ENCODE measurements at regions not wholly inside any gene's neighbourhood (a gene's known extent, or its start where the extent isn't known, plus 50 kb on each side); places are given as distances from the start of the nearest gene placed in this dataset.
A peak's percentile ranks its signal among the peaks of the same experiment; 100 is the strongest.

- no peaks in the 10 kb centered on the region for H3K36me3 ChIP-seq (ENCODE audit: control insufficient read depth, insufficient read depth, low read length)
- TF ChIP-seq CTCF (conservative IDR thresholded peaks at IDR 0.05 in 1 of 2, IDR thresholded peaks at IDR 0.05 in 1 of 2; ENCODE audit: low read depth in 1 of 2, low read length in 2 of 2) (no peak), EZH2 (IDR thresholded peaks at IDR 0.05; ENCODE audit: low read length, missing control alignments) (no peak)
- no peaks in the 10 kb centered on the region for H3K79me2 ChIP-seq (ENCODE audit: control insufficient read depth, insufficient read depth, low read length)
- no peaks in the 10 kb centered on the region for H3K9me3 ChIP-seq (ENCODE audit: control insufficient read depth, insufficient read depth, low read depth, low read length)
- H3K4me3 ChIP-seq (replicated peaks in 1 of 4; ENCODE audit: control extremely low read depth in 1 of 4, insufficient read depth in 1 of 4, low read depth in 3 of 4, low read length in 4 of 4), result no peak overlapping the region
- H3K4me2 ChIP-seq (ENCODE audit: extremely low read depth, insufficient read depth, low read length), result no peak overlapping the region
- no peak overlapping the region for H2AFZ ChIP-seq (ENCODE audit: low read length)
- H3K9ac ChIP-seq (ENCODE audit: insufficient read depth, low read length), result no peak overlapping the region
- peaks cover 7% of the 10 kb centered on the region for H3K4me1 ChIP-seq (ENCODE audit: control insufficient read depth, extremely low read depth, insufficient read depth, low read length)
- no peak for DNase-seq (ENCODE audit: low read depth in 2 of 2)
- H4K20me1 ChIP-seq (ENCODE audit: control insufficient read depth, extremely low read depth, insufficient read depth, low read length), result no peaks in the 10 kb centered on the region
- no peaks in the 10 kb centered on the region for H3K27me3 ChIP-seq (ENCODE audit: control insufficient read depth, insufficient read depth, low read length)
- no peak overlapping the region for H3K27ac ChIP-seq (ENCODE audit: insufficient read depth, low read length)
These were observed 59.8 kb upstream of the CPLX2 start for GRCh38 chr5:175811589-175811988.

GRCh38 chr5:175813943-175814630 lies 57.3 kb upstream of the CPLX2 start:
- H2AFZ ChIP-seq (ENCODE audit: low read length), result no peak overlapping the region
- H3K4me3 ChIP-seq (replicated peaks in 1 of 4; ENCODE audit: control extremely low read depth in 1 of 4, insufficient read depth in 1 of 4, low read depth in 3 of 4, low read length in 4 of 4), result no peak overlapping the region
- DNase-seq (ENCODE audit: low read depth in 2 of 2), result no peak
- H3K27ac ChIP-seq (ENCODE audit: insufficient read depth, low read length), result no peak overlapping the region
- H3K9ac ChIP-seq (ENCODE audit: insufficient read depth, low read length), result no peak overlapping the region
- H3K4me1 ChIP-seq (ENCODE audit: control insufficient read depth, extremely low read depth, insufficient read depth, low read length), result peaks cover 7% of the 10 kb centered on the region
- H3K9me3 ChIP-seq (ENCODE audit: control insufficient read depth, insufficient read depth, low read depth, low read length), result no peaks in the 10 kb centered on the region
- no peaks in the 10 kb centered on the region for H3K79me2 ChIP-seq (ENCODE audit: control insufficient read depth, insufficient read depth, low read length)
- no peak overlapping the region for H3K4me2 ChIP-seq (ENCODE audit: extremely low read depth, insufficient read depth, low read length)
- TF ChIP-seq CTCF (conservative IDR thresholded peaks at IDR 0.05 in 1 of 2, IDR thresholded peaks at IDR 0.05 in 1 of 2; ENCODE audit: low read depth in 1 of 2, low read length in 2 of 2) (no peak), EZH2 (IDR thresholded peaks at IDR 0.05; ENCODE audit: low read length, missing control alignments) (no peak)
- H3K36me3 ChIP-seq (ENCODE audit: control insufficient read depth, insufficient read depth, low read length), result no peaks in the 10 kb centered on the region
- no peaks in the 10 kb centered on the region for H4K20me1 ChIP-seq (ENCODE audit: control insufficient read depth, extremely low read depth, insufficient read depth, low read length)
- H3K27me3 ChIP-seq (ENCODE audit: control insufficient read depth, insufficient read depth, low read length), result no peaks in the 10 kb centered on the region

GRCh38 chr5:175814691-175815090 lies 56.7 kb upstream of the CPLX2 start:
- Histone ChIP-seq H3K9ac (ENCODE audit: insufficient read depth, low read length) (no peak overlapping the region), H3K27ac (ENCODE audit: insufficient read depth, low read length) (no peak overlapping the region), H4K20me1 (ENCODE audit: control insufficient read depth, extremely low read depth, insufficient read depth, low read length) (no peaks in the 10 kb centered on the region), H2AFZ (ENCODE audit: low read length) (peak overlapping the region; percentile 2), H3K9me3 (ENCODE audit: control insufficient read depth, insufficient read depth, low read depth, low read length) (no peaks in the 10 kb centered on the region), H3K79me2 (ENCODE audit: control insufficient read depth, insufficient read depth, low read length) (no peaks in the 10 kb centered on the region), H3K36me3 (ENCODE audit: control insufficient read depth, insufficient read depth, low read length) (no peaks in the 10 kb centered on the region), H3K4me2 (ENCODE audit: extremely low read depth, insufficient read depth, low read length) (peak overlapping the region; percentile 7), H3K4me3 (replicated peaks in 1 of 4; ENCODE audit: control extremely low read depth in 1 of 4, insufficient read depth in 1 of 4, low read depth in 3 of 4, low read length in 4 of 4) (no peak overlapping the region), H3K4me1 (ENCODE audit: control insufficient read depth, extremely low read depth, insufficient read depth, low read length) (peaks cover 5% of the 10 kb centered on the region), H3K27me3 (ENCODE audit: control insufficient read depth, insufficient read depth, low read length) (no peaks in the 10 kb centered on the region)
- TF ChIP-seq CTCF (conservative IDR thresholded peaks at IDR 0.05 in 1 of 2, IDR thresholded peaks at IDR 0.05 in 1 of 2; ENCODE audit: low read depth in 1 of 2, low read length in 2 of 2), result no peak
- TF ChIP-seq EZH2 (IDR thresholded peaks at IDR 0.05; ENCODE audit: low read length, missing control alignments), result no peak
- DNase-seq (ENCODE audit: low read depth in 2 of 2), result peak; percentile 78 to 84

Data from fibroblast of lung (primary cell).